Activated B cell treated with CpG ODN at 0.5 μM for 24 hours (primary cell): ENCODE measurements at regions not wholly inside any gene's neighbourhood (a gene's known extent, or its start where the extent isn't known, plus 50 kb on each side); places are given as distances from the start of the nearest gene placed in this dataset.

Experiments used
- ATAC-seq: fragments of 200-7000 bp; cut with Tn5 transposase; one replicate; pipeline ENCODE4 v1.10.0; 2021; ENCODE audit warnings: low read depth, mild to moderate bottlenecking, moderate library complexity
- CTCF ChIA-PET: fragments of 350-600 bp; sonication (Branson Sonifier 250); formaldehyde crosslinking; loops from one replicate; lab custom pipeline; 2021; ENCODE audit warnings: antibody characterized with exemption; lab: Charles Lee
- POLR2A ChIA-PET: fragments of 350-600 bp; sonication (Branson Sonifier 250); formaldehyde crosslinking; loops from one replicate; lab custom pipeline; 2021; ENCODE audit warnings: antibody characterized with exemption; lab: Charles Lee
- DNase-seq: peaks from one replicate; pipeline ENCODE4 v3.0.0; 2022
- H3K27ac Mint-ChIP-seq: one replicate; pipeline ENCODE4 v1.8.0; 2020; ENCODE audit warnings: mixed read lengths
- H3K27me3 Mint-ChIP-seq: one replicate; pipeline ENCODE4 v1.8.0; 2021; ENCODE audit warnings: mixed read lengths
- H3K36me3 Mint-ChIP-seq: one replicate; pipeline ENCODE4 v1.8.0; 2021; ENCODE audit warnings: low read depth, mixed read lengths
- H3K4me1 Mint-ChIP-seq: one replicate; pipeline ENCODE4 v1.8.0; 2021; ENCODE audit warnings: mixed read lengths
- H3K4me3 Mint-ChIP-seq: one replicate; pipeline ENCODE4 v1.8.0; 2020; ENCODE audit warnings: mild to moderate bottlenecking, mixed read lengths
- H3K9me3 Mint-ChIP-seq: one replicate; pipeline ENCODE4 v1.8.0; 2020; ENCODE audit warnings: mixed read lengths
- CTCF ChIP-seq: fragments of 200-600 bp; IDR thresholded peaks from one replicate; pipeline ENCODE4 v1.8.0; 2022; ENCODE audit warnings: antibody characterized with exemption, mild to moderate bottlenecking
- intact Hi-C: fragments of 100-400 bp; cut with micrococcal nuclease; formaldehyde crosslinking; loops from one replicate; pipeline ENCODE4 v1.15.1; 2024

- ChIA-PET CTCF (interaction anchor here (1.4 kb wide), 1 partner anchor 178 kb away, joined by 4 read pairs; no protein-coding TSS in a partner anchor), POLR2A (no interaction called here)
- Mint-ChIP-seq H3K4me1 (no peaks in the 10 kb centered on the region), H3K27ac (no peak overlapping the region), H3K36me3 (no peaks in the 10 kb centered on the region), H3K9me3 (no peaks in the 10 kb centered on the region), H3K4me3 (no peak overlapping the region), H3K27me3 (peaks cover 24% of the 10 kb centered on the region)
- no peak for DNase-seq
- intact Hi-C loops = no loop called here
- no peak for TF ChIP-seq CTCF
- ATAC-seq = no peak
Measured at GRCh38 chr3:134302674-134303073, 52.0 kb upstream of the RYK start.

GRCh38 chr3:134300520-134300919 is 49.9 kb upstream of the RYK start:
- intact Hi-C loops = no loop called here
- Mint-ChIP-seq H3K36me3 (no peaks in the 10 kb centered on the region), H3K4me3 (no peak overlapping the region), H3K4me1 (no peaks in the 10 kb centered on the region), H3K9me3 (no peaks in the 10 kb centered on the region), H3K27me3 (peaks cover 14% of the 10 kb centered on the region), H3K27ac (no peak overlapping the region)
- POLR2A ChIA-PET = no interaction called here
- CTCF ChIA-PET = interaction anchor here (1.4 kb wide), 1 partner anchor 88 kb away, joined by 7 read pairs; no protein-coding TSS in a partner anchor
- ATAC-seq (no peak), DNase-seq (no peak)
- TF ChIP-seq CTCF = no peak
